Lower leg skin (tissue), 4 donors: ENCODE measurements at regions not wholly inside any gene's neighbourhood (a gene's known extent, or its start where the extent isn't known, plus 50 kb on each side); places are given as distances from the start of the nearest gene placed in this dataset.
"Not testable (repeated sequence)": the region's sequence is repeated elsewhere in the genome, so short reads cannot be mapped to it uniquely, and the experiment has no call there.

Source experiments
- DNase-seq, 2 donors: peaks; one replicate each; pipeline ENCODE4 v3.0.0-alpha.2; 2019; ENCODE audit warnings: low spot score in 2 of 2
- H3K4me3 ChIP-seq: fragments of 200-600 bp; sonication (generic); 2 replicates; pipeline ENCODE4 v1.5.1; 2017; ENCODE audit warnings: mild to moderate bottlenecking, low read depth; ENCODE audit not compliant: poor library complexity, severe bottlenecking
- CTCF ChIP-seq, 3 donors: fragments of 450-650 bp; IDR thresholded peaks; one replicate each; pipeline ENCODE4 v1.5.1; 2016; ENCODE audit warnings: antibody characterized with exemption in 3 of 3, mild to moderate bottlenecking in 3 of 3, moderate library complexity in 2 of 3
- POLR2A ChIP-seq, 2 donors: fragments of 450-650 bp; IDR thresholded peaks; one replicate each; pipeline ENCODE4 v1.6.1; 2016 to 2017; ENCODE audit warnings: antibody characterized with exemption in 2 of 2, mild to moderate bottlenecking in 1 of 2, moderate library complexity in 1 of 2
- WGBS, 2 donors: methylation state at CpG; one replicate each; pipeline ENCODE4 v1.1.5; 2018; 5-methylcytosine and 5-hydroxymethylcytosine counted together
- intact Hi-C: fragments of 100-400 bp; cut with DNase I; formaldehyde crosslinking; loops from one replicate; pipeline ENCODE4 v1.15.0; 2023; ENCODE audit warnings: low total_unique reads

- 86 to 90% methylated on average over 1 of the region's 1 CpG for WGBS, 2 donors
These were observed 67.7 kb upstream of the SRD5A3 start for GRCh38 chr4:55278316-55278715.

GRCh38 chr4:55280474-55280873 lies 65.6 kb upstream of the SRD5A3 start:
- H3K4me3 ChIP-seq, DNase-seq, intact Hi-C loops: not testable (repeated sequence)
- 55 to 57% methylated on average over 7 of the region's 7 CpGs for WGBS, 2 donors

More at GRCh38 chr4:55278316-55278715, 67.7 kb upstream of the SRD5A3 start:
- TF ChIP-seq CTCF (IDR thresholded peaks at IDR 0.05) (no peak), POLR2A (IDR thresholded peaks at IDR 0.05) (no peak)
- no peak for DNase-seq
- intact Hi-C loops: no loop called here
- no peak overlapping the region for H3K4me3 ChIP-seq

- 60 to 62% methylated on average over 11 of the region's 11 CpGs for WGBS, 2 donors
- intact Hi-C loops, H3K4me3 ChIP-seq, DNase-seq: not testable (repeated sequence)
These were observed 64.8 kb upstream of the SRD5A3 start for GRCh38 chr4:55281118-55281683.

- no peak for DNase-seq
- intact Hi-C loops: no loop called here
- no peak for TF ChIP-seq POLR2A (IDR thresholded peaks at IDR 0.05)
- no peak for TF ChIP-seq CTCF (IDR thresholded peaks at IDR 0.05)
- 95 to 97% methylated on average over 1 of the region's 1 CpG for WGBS, 2 donors
- H3K4me3 ChIP-seq: no peak overlapping the region
These were observed 61.7 kb upstream of the SRD5A3 start for GRCh38 chr4:55284331-55284730.

- intact Hi-C loops: no loop called here
- 36 to 55% methylated on average over 3 of the region's 3 CpGs for WGBS, 2 donors
These were observed 54.8 kb upstream of the SRD5A3 start for GRCh38 chr4:55291227-55291640.

GRCh38 chr4:55296096-55296495 lies 49.9 kb upstream of the SRD5A3 start:
- 66 to 78% methylated on average over 4 of the region's 4 CpGs for WGBS, 2 donors
- H3K4me3 ChIP-seq: no peak overlapping the region
- DNase-seq: no peak
- intact Hi-C loops: no loop called here
- TF ChIP-seq CTCF (IDR thresholded peaks at IDR 0.05) (no peak), POLR2A (IDR thresholded peaks at IDR 0.05) (no peak)

More at GRCh38 chr4:55291227-55291640, 54.8 kb upstream of the SRD5A3 start:
- TF ChIP-seq CTCF (IDR thresholded peaks at IDR 0.05): no peak
- peak in 1 of 2 donors; percentile 49 for DNase-seq
- no peak overlapping the region for H3K4me3 ChIP-seq
